ENCODE measurements at regions not wholly inside any gene's neighbourhood (a gene's known extent, or its start where the extent isn't known, plus 50 kb on each side); places are given as distances from the start of the nearest gene placed in this dataset.

DNA sequence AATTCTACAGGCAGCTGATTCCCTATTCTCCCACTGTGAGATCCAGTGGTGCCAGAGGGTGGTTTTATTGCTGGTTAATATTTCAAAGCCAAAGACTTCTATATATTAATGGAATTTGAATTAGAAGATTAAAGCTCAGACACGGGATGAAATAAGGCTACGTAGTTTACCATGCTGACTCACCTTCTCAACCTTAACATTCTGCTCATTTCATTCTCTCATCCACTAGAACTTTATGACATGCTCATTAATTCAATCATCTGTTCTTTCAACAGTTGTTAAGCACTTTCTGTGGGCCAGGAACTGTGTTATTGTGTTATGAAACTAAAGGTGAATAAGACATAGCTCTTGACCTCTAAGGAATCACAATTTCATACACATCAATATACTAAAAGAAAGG lies 456.9 kb upstream of the MAP3K7 start:
- intact Hi-C loops (cut with DNase I, micrococcal nuclease) = no loop called here
- ATAC-seq (no peak), DNase-seq (no peak)

- ATAC-seq (no peak), DNase-seq (no peak)
- intact Hi-C loops (cut with DNase I, micrococcal nuclease) = no loop called here
These were observed 455.8 kb upstream of the MAP3K7 start for GRCh38 chr6:91042656-91043055.

DNA sequence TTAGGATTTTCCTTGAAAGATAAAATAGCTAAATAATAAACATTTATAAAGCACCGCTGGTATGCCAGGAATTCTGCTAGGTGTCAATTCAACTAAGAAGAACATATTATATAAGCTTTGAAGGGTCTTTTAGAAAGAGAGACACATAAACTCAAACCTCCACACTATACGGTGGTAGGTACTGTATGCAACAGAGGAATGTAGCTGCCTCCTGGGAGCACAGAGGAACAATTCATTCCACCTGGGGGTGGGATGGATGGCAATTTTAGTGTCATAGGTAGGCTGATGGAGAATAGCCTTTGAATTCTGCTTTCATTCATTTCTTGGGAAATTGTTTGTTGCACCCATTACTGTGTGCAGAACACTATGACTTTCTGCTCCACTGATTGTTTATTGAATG lies 447.1 kb upstream of the MAP3K7 start:
- no peak for ATAC-seq
- no peak for DNase-seq
- intact Hi-C loops (cut with DNase I, micrococcal nuclease) = no loop called here

GRCh38 chr6:91031581-91031980 lies 444.7 kb upstream of the MAP3K7 start:
- DNase-seq = no peak
- intact Hi-C loops (cut with DNase I, micrococcal nuclease) = no loop called here
- no peak for ATAC-seq

GRCh38 chr6:91029211-91029610 lies 442.3 kb upstream of the MAP3K7 start:
- DNase-seq = no peak
- intact Hi-C loops (cut with DNase I, micrococcal nuclease) = no loop called here
- no peak for ATAC-seq

GRCh38 chr6:91023529-91023928 lies 436.7 kb upstream of the MAP3K7 start:
- ATAC-seq (no peak), DNase-seq (no peak)
- intact Hi-C loops (cut with DNase I, micrococcal nuclease) = no loop called here

DNA sequence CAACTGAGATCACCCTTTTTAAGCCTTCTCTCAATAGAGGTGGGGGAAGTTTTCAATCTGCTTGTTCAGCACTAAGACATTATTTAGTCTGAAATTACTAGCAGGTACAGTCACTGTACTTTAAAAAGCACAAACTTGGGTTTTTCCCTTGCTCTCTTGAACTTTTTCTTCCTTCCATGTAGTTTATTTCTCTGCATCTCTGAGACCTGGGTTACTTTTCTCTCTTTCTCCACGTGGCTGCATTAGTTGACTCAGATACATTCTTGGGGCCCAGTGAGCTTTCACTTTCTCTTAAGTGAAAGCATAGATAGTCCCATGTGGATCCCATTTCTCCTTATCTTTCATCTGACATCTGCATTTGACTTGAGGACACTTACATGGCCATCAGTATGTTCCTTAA lies 433.9 kb upstream of the MAP3K7 start:
- DNase-seq (no peak), ATAC-seq (no peak)
- intact Hi-C loops (cut with DNase I, micrococcal nuclease) = no loop called here

- ATAC-seq (no peak), DNase-seq (no peak)
- intact Hi-C loops (cut with DNase I, micrococcal nuclease) = no loop called here
These were observed 431.7 kb upstream of the MAP3K7 start for GRCh38 chr6:91018586-91018985.

- DNase-seq (no peak), ATAC-seq (no peak)
- intact Hi-C loops (cut with DNase I, micrococcal nuclease) = no loop called here
These were observed 426.6 kb upstream of the MAP3K7 start for GRCh38 chr6:91013511-91013910.

DNA sequence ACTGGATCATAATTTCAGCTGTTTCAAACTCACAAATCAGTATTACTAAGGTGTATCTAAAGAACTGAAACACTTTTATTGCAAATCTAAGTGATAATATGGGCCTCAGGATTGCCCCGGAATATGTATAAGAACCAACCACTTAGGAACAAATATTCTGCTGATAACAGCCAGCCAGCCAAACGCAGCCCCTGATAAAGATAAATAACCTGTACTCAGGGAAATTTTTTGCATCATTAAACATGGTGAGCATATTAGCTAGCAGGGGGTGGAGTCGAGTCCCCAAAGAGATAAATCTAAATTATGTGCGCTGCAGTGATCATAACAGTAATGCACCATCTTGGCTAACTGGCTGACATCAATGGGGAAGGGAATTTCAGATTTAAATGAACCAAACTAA lies 410.2 kb upstream of the MAP3K7 start:
- intact Hi-C loops (cut with DNase I, micrococcal nuclease) = no loop called here
- no peak for ATAC-seq
- DNase-seq = no peak

- ATAC-seq = no peak
- intact Hi-C loops (cut with DNase I, micrococcal nuclease) = no loop called here
- no peak for DNase-seq
These were observed 406.9 kb upstream of the MAP3K7 start for GRCh38 chr6:90993770-90994169.

- intact Hi-C loops (cut with DNase I, micrococcal nuclease) = no loop called here
- DNase-seq = no peak
- ATAC-seq = no peak
These were observed 402.9 kb upstream of the MAP3K7 start for GRCh38 chr6:90989763-90990162.

GRCh38 chr6:90984066-90984465 lies 397.2 kb upstream of the MAP3K7 start:
- no peak for ATAC-seq
- intact Hi-C loops (cut with DNase I, micrococcal nuclease) = no loop called here

DNA sequence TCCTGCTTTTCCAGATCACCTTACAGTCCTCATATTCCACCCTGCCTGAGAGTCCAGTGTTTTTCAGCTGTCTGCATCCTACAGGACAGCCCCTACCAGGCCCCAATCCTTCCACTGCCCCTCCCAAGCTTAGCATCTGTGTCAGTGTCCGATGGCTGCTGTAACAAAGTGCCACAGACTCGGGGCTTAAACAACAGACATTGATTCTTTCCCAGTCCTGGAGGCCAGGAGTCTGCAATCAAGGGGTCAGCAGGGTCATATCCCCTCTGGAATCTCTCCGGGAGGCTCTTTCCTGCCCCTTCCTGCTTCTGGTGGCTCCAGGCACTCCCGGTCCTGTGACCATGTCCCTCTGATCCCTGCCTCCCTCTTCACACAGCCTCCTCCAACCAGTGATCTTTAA lies 396.6 kb upstream of the MAP3K7 start:
- ATAC-seq (no peak), DNase-seq (no peak)
- intact Hi-C loops (cut with DNase I, micrococcal nuclease) = no loop called here

More at GRCh38 chr6:90984066-90984465, 397.2 kb upstream of the MAP3K7 start:
- no peak for DNase-seq

DNA sequence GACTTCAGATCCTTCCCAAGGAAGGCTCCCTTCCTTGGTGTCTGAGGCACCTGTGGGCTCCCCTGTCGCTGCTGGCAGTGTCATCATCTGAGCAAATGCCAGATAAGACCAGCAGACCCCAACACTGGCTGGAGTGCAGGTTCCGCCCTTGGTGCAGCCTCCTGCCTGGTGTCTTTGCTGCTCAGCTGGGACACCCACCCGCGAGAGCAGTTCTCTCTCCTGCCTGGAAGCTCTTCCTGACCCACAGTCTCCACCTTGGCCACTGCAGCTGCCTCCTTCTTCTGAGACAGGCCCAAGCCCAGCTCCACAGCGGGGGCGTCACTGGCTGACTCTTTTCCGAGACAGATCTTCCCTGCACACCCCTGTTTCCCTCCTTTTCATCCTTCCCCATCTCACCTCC lies 395.7 kb upstream of the MAP3K7 start:
- intact Hi-C loops (cut with DNase I, micrococcal nuclease) = no loop called here
- no peak for ATAC-seq
- DNase-seq = no peak

GRCh38 chr6:90982051-90982450 lies 395.2 kb upstream of the MAP3K7 start:
- no peak for ATAC-seq
- no peak for DNase-seq
- intact Hi-C loops (cut with DNase I, micrococcal nuclease) = no loop called here

DNA sequence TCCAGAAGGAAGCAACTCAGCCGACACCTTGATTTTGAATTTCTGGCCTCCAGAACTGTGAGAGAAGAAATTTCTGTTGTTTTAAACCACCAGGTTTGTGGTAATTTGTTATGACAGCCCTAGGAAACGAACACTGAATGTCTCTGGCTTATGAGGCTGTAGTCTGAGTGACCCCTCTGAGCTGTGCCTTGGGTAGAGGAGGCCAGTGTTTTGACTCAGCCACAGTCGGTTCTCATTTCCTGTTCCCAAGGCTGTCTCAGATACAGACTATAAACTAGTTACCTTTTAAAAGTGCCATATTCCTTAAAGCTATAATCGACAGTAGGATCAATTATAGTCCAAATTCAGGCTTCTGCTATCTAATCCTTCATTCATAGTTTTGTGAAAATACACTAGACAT lies 391.2 kb upstream of the MAP3K7 start:
- intact Hi-C loops (cut with DNase I, micrococcal nuclease) = no loop called here
- DNase-seq = no peak

GRCh38 chr6:90977513-90977912 lies 390.6 kb upstream of the MAP3K7 start:
- DNase-seq (no peak), ATAC-seq (no peak)
- intact Hi-C loops (cut with DNase I, micrococcal nuclease) = no loop called here

More for the DNA sequence above, 391.2 kb upstream of the MAP3K7 start:
- no peak for ATAC-seq

- intact Hi-C loops (cut with DNase I, micrococcal nuclease) = no loop called here
- DNase-seq (no peak), ATAC-seq (no peak)
These were observed 389.5 kb upstream of the MAP3K7 start for GRCh38 chr6:90976341-90976740.

DNA sequence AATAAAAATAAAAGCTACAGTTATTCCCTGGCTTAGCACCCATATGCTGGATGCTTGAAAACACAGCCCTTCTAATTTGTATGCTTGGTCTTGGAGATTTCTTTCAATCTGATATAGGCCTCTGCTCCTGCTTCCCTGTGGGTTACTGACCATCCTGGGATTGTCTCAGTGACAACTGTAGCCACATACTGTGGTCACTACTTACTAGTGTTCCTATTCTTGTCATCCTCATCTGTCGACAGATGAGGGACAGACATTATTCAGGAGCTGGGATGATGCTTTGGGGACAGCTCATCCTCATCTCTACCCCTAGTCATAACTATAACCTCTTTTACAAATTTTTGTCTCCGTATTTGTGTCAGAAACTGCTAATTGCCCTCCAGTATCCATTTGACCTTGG lies 388.9 kb upstream of the MAP3K7 start:
- intact Hi-C loops (cut with DNase I, micrococcal nuclease) = no loop called here
- DNase-seq = no peak
- no peak for ATAC-seq

DNA sequence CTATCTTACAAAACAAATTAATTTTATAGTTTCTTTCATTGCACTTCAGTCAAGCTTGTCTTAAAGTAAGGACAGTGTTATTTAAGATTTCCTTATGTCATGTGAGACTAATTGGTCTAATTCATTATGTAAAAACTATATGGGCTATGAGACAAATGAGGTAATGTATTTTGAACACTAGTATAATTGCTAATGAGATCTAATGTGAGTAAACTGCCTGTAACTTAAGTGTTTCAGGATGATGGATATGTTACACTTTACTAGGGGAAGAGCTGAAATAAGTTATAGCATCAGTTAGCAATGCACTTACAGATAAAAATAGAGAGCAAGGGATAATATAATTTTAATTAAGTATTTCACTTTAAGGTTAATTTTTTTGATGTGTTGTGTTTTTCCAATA lies 386.3 kb upstream of the MAP3K7 start:
- DNase-seq (no peak), ATAC-seq (no peak)
- intact Hi-C loops (cut with DNase I, micrococcal nuclease) = no loop called here

- DNase-seq (no peak), ATAC-seq (no peak)
- intact Hi-C loops (cut with DNase I, micrococcal nuclease) = no loop called here
These were observed 383.8 kb upstream of the MAP3K7 start for GRCh38 chr6:90970672-90971071.
